ENCODE measurements at regions not wholly inside any gene's neighbourhood (a gene's known extent, or its start where the extent isn't known, plus 50 kb on each side); places are given as distances from the start of the nearest gene placed in this dataset.

DNA sequence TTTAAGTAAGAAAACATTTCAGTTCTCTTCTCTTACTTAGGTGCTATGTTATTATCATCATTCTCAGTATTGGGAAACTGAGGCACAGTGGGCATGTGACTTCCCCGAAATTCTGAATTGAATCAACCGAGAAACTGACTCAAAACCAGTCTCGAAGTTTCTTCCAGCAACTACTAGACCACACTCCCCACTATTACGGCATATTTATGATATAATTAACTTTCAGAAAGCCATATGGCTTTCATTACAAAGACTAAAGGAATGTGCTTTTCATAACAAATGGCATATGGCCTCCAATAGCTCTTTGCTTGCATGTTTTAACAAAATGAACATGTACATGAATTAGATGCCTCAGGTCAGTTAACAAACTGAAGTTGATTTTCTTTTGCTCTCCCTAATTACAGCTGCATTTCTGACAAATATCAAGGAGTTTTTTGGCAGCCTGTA lies 182.9 kb upstream of the SLC38A2 start:
- H3K4me3 ChIP-seq (ENCODE audit: low read depth, low read length), result no peak overlapping the region
- no peaks in the 10 kb centered on the region for H3K36me3 ChIP-seq (ENCODE audit: control insufficient read depth, insufficient read depth, low read length)
- DNase-seq (ENCODE audit: low read depth in 4 of 6, low spot score in 6 of 6), result peak in 1 of 6 donors; percentile 49
- WGBS (ENCODE audit: insufficient coverage), result no CpG with 5 or more reads among the region's 4 CpGs
- no peaks in the 10 kb centered on the region for H3K4me1 ChIP-seq (ENCODE audit: control insufficient read depth, insufficient read depth, low read length)
- H3K27ac ChIP-seq (ENCODE audit: low read depth, low read length), result no peak overlapping the region
- no peaks in the 10 kb centered on the region for H3K27me3 ChIP-seq (ENCODE audit: control insufficient read depth, insufficient read depth, low read length)
- no peaks in the 10 kb centered on the region for H3K9me3 ChIP-seq (ENCODE audit: control insufficient read depth, insufficient read depth, low read length)

DNA sequence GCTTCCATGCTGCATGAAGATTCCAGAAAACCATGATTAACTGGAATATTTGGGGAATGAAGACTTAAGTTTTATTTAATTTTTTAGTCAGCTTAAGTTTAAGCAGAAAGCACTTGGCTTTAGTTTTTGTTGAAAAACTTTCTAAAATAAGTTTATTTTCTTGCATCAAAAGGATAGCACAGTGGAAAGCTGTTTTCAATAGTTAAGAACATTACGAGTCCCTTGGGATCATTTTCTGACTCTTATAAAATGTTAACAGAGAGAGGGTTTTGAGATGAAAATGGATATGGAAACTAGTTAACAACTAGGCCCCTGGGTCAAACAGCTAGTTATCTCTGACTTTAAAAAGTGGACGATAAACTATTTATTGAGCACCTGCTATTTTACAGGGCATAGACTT lies 181.9 kb upstream of the SLC38A2 start:
- DNase-seq (ENCODE audit: low read depth in 4 of 6, low spot score in 6 of 6), result no peak
- no peak overlapping the region for H3K27ac ChIP-seq (ENCODE audit: low read depth, low read length)
- H3K4me3 ChIP-seq (ENCODE audit: low read depth, low read length), result no peak overlapping the region
- WGBS (ENCODE audit: insufficient coverage), result no CpG with 5 or more reads among the region's 2 CpGs
- H3K36me3 ChIP-seq (ENCODE audit: control insufficient read depth, insufficient read depth, low read length), result no peaks in the 10 kb centered on the region
- H3K27me3 ChIP-seq (ENCODE audit: control insufficient read depth, insufficient read depth, low read length), result no peaks in the 10 kb centered on the region
- H3K4me1 ChIP-seq (ENCODE audit: control insufficient read depth, insufficient read depth, low read length), result no peaks in the 10 kb centered on the region
- H3K9me3 ChIP-seq (ENCODE audit: control insufficient read depth, insufficient read depth, low read length), result no peaks in the 10 kb centered on the region

GRCh38 chr12:46553911-46554310 lies 181.3 kb upstream of the SLC38A2 start:
- Histone ChIP-seq H3K4me3 (ENCODE audit: low read depth, low read length) (no peak overlapping the region), H3K27me3 (ENCODE audit: control insufficient read depth, insufficient read depth, low read length) (no peaks in the 10 kb centered on the region), H3K9me3 (ENCODE audit: control insufficient read depth, insufficient read depth, low read length) (no peaks in the 10 kb centered on the region), H3K27ac (ENCODE audit: low read depth, low read length) (no peak overlapping the region), H3K4me1 (ENCODE audit: control insufficient read depth, insufficient read depth, low read length) (no peaks in the 10 kb centered on the region), H3K36me3 (ENCODE audit: control insufficient read depth, insufficient read depth, low read length) (no peaks in the 10 kb centered on the region)
- WGBS (ENCODE audit: insufficient coverage), result 60% methylated on average over 1 of the region's 1 CpG
- no peak for DNase-seq (ENCODE audit: low read depth in 4 of 6, low spot score in 6 of 6)

- no peaks in the 10 kb centered on the region for H3K9me3 ChIP-seq (ENCODE audit: control insufficient read depth, insufficient read depth, low read length)
- H3K36me3 ChIP-seq (ENCODE audit: control insufficient read depth, insufficient read depth, low read length), result no peaks in the 10 kb centered on the region
- H3K4me3 ChIP-seq (ENCODE audit: low read depth, low read length), result no peak overlapping the region
- DNase-seq (ENCODE audit: low read depth in 4 of 6, low spot score in 6 of 6), result no peak
- H3K27me3 ChIP-seq (ENCODE audit: control insufficient read depth, insufficient read depth, low read length), result no peaks in the 10 kb centered on the region
- no peaks in the 10 kb centered on the region for H3K4me1 ChIP-seq (ENCODE audit: control insufficient read depth, insufficient read depth, low read length)
- WGBS (ENCODE audit: insufficient coverage), result no CpG with 5 or more reads among the region's 2 CpGs
- H3K27ac ChIP-seq (ENCODE audit: low read depth, low read length), result no peak overlapping the region
Measured at GRCh38 chr12:46553266-46553665, 180.7 kb upstream of the SLC38A2 start.

DNA sequence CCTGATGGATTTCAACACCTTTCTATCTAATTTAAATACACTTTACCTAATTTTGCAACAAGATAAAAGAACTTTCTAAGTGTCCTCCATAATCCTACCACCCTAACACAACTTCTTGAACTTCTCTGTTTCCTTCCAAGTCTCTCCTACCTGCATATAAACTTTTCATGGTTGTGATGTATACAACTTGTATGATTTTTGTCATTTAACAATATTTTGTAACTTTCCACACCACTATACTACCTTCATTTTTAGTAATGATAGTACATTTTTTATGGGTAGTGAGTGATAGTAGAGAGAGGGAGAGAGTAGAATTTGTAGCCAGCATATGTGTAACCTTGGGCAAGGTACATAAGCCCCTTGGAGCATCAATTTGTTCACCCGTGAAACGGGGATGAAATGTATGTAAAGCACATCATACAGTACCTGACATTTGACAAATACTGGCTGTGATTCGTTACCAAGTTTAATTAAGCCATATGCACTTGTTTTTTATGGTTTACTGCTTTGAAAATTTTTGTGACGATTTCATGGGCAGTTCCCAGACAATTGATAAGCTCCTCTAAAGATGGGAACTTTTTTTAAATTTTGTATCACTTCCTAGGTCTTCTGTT lies 177.8 kb upstream of the SLC38A2 start:
- no peaks in the 10 kb centered on the region for H3K36me3 ChIP-seq (ENCODE audit: control insufficient read depth, insufficient read depth, low read length)
- 80% methylated on average over 2 of the region's 4 CpGs for WGBS (ENCODE audit: insufficient coverage)
- H3K9me3 ChIP-seq (ENCODE audit: control insufficient read depth, insufficient read depth, low read length), result no peaks in the 10 kb centered on the region
- no peak overlapping the region for H3K4me3 ChIP-seq (ENCODE audit: low read depth, low read length)
- no peaks in the 10 kb centered on the region for H3K4me1 ChIP-seq (ENCODE audit: control insufficient read depth, insufficient read depth, low read length)
- H3K27ac ChIP-seq (ENCODE audit: low read depth, low read length), result no peak overlapping the region
- no peak for DNase-seq (ENCODE audit: low read depth in 4 of 6, low spot score in 6 of 6)
- no peaks in the 10 kb centered on the region for H3K27me3 ChIP-seq (ENCODE audit: control insufficient read depth, insufficient read depth, low read length)

- H3K27ac ChIP-seq (ENCODE audit: low read depth, low read length), result no peak overlapping the region
Measured at GRCh38 chr12:46549527-46550265, 177.1 kb upstream of the SLC38A2 start.

GRCh38 chr12:46548605-46549071 lies 176.1 kb upstream of the SLC38A2 start:
- H3K27me3 ChIP-seq (ENCODE audit: control insufficient read depth, insufficient read depth, low read length), result no peaks in the 10 kb centered on the region
- no peak overlapping the region for H3K27ac ChIP-seq (ENCODE audit: low read depth, low read length)
- no peaks in the 10 kb centered on the region for H3K4me1 ChIP-seq (ENCODE audit: control insufficient read depth, insufficient read depth, low read length)
- H3K36me3 ChIP-seq (ENCODE audit: control insufficient read depth, insufficient read depth, low read length), result no peaks in the 10 kb centered on the region
- no peak overlapping the region for H3K4me3 ChIP-seq (ENCODE audit: low read depth, low read length)
- no peak for DNase-seq (ENCODE audit: low read depth in 4 of 6, low spot score in 6 of 6)
- no peaks in the 10 kb centered on the region for H3K9me3 ChIP-seq (ENCODE audit: control insufficient read depth, insufficient read depth, low read length)
- WGBS (ENCODE audit: insufficient coverage), result no CpG with 5 or more reads among the region's 2 CpGs

More at GRCh38 chr12:46549527-46550265, 177.1 kb upstream of the SLC38A2 start:
- H3K36me3 ChIP-seq (ENCODE audit: control insufficient read depth, insufficient read depth, low read length), result no peaks in the 10 kb centered on the region
- H3K9me3 ChIP-seq (ENCODE audit: control insufficient read depth, insufficient read depth, low read length), result no peaks in the 10 kb centered on the region
- H3K27me3 ChIP-seq (ENCODE audit: control insufficient read depth, insufficient read depth, low read length), result no peaks in the 10 kb centered on the region
- H3K4me1 ChIP-seq (ENCODE audit: control insufficient read depth, insufficient read depth, low read length), result no peaks in the 10 kb centered on the region
- 100% methylated on average over 1 of the region's 7 CpGs for WGBS (ENCODE audit: insufficient coverage)
- DNase-seq (ENCODE audit: low read depth in 4 of 6, low spot score in 6 of 6), result no peak
- H3K4me3 ChIP-seq (ENCODE audit: low read depth, low read length), result no peak overlapping the region

DNA sequence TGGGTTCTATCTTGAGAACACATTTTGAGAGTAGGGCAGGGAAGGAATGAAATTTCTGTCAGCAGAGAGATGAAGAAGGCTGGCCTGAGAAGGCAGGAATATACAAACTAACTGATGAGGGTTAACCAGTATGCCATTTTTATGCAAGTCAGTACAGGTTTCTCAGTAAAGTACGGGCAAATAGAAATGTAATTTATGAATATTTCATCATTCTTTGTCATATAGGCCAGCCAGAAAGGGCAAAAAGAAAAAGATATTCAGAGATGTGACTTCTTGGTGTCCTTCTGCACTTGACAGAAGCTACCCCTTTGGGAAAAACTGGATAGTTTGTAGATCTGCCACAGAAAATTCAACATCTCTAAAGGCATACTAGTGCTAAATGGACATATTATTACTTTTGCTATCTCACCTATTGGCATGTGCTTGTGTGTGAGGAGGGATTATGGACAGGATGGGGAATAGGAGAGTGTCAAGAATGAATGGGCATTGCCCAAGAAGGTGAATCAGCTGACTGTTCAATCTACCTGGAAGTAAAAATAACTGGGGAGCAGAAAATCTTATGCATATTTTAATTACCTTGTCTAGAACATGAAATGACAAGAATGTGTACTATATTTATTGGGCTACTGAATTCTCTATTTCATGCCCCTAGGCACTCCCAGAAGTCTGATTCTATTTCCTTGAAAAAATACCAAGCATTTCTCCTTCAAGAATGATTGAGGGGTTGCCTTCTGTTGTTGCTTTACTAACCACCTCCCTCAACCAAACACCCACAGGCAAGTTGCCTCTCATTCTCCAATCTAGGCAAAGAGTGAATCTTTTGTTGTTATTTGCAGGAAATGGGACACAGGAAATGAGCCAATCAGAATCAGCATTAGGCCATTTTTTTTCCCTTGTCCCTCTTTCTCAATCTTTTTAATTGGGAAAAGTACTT lies 175.1 kb upstream of the SLC38A2 start:
- DNase-seq (ENCODE audit: low read depth in 4 of 6, low spot score in 6 of 6), result no peak
- no peaks in the 10 kb centered on the region for H3K4me1 ChIP-seq (ENCODE audit: control insufficient read depth, insufficient read depth, low read length)
- H3K9me3 ChIP-seq (ENCODE audit: control insufficient read depth, insufficient read depth, low read length), result no peaks in the 10 kb centered on the region
- no peak overlapping the region for H3K27ac ChIP-seq (ENCODE audit: low read depth, low read length)
- WGBS (ENCODE audit: insufficient coverage), result no CpG with 5 or more reads among the region's 1 CpG
- no peaks in the 10 kb centered on the region for H3K36me3 ChIP-seq (ENCODE audit: control insufficient read depth, insufficient read depth, low read length)
- no peak overlapping the region for H3K4me3 ChIP-seq (ENCODE audit: low read depth, low read length)
- no peaks in the 10 kb centered on the region for H3K27me3 ChIP-seq (ENCODE audit: control insufficient read depth, insufficient read depth, low read length)

GRCh38 chr12:46546634-46547273 lies 174.2 kb upstream of the SLC38A2 start:
- no peak for DNase-seq (ENCODE audit: low read depth in 4 of 6, low spot score in 6 of 6)
- 71% methylated on average over 1 of the region's 2 CpGs for WGBS (ENCODE audit: insufficient coverage)
- no peak overlapping the region for H3K27ac ChIP-seq (ENCODE audit: low read depth, low read length)
- no peaks in the 10 kb centered on the region for H3K27me3 ChIP-seq (ENCODE audit: control insufficient read depth, insufficient read depth, low read length)
- H3K36me3 ChIP-seq (ENCODE audit: control insufficient read depth, insufficient read depth, low read length), result no peaks in the 10 kb centered on the region
- no peak overlapping the region for H3K4me3 ChIP-seq (ENCODE audit: low read depth, low read length)
- H3K4me1 ChIP-seq (ENCODE audit: control insufficient read depth, insufficient read depth, low read length), result no peaks in the 10 kb centered on the region
- H3K9me3 ChIP-seq (ENCODE audit: control insufficient read depth, insufficient read depth, low read length), result no peaks in the 10 kb centered on the region
